ACC112 (cell line): ENCODE measurements at regions not wholly inside any gene's neighbourhood (a gene's known extent, or its start where the extent isn't known, plus 50 kb on each side); places are given as distances from the start of the nearest gene placed in this dataset.
A peak's percentile ranks its signal among the peaks of the same experiment; 100 is the strongest.
"Not testable (repeated sequence)": the region's sequence is repeated elsewhere in the genome, so short reads cannot be mapped to it uniquely, and the experiment has no call there.

Experiments used
- H2AFZ ChIP-seq: fragments of 200-600 bp; sonication (generic); one replicate; pipeline ENCODE4 v1.6.0; 2017; ENCODE audit warnings: antibody characterized with exemption, low read length; ENCODE audit not compliant: unreplicated experiment
- H3K27ac ChIP-seq: fragments of 200-600 bp; sonication (generic); 2 replicates; pipeline ENCODE4 v1.5.1; 2014; ENCODE audit warnings: low read depth, mild to moderate bottlenecking, antibody characterized with exemption, low read length, moderate library complexity
- H3K27me3 ChIP-seq: fragments of 200-600 bp; sonication (generic); 2 replicates; pipeline ENCODE4 v1.6.1; 2014; ENCODE audit warnings: mild to moderate bottlenecking, antibody characterized with exemption, low read length, moderate library complexity, mixed read lengths; ENCODE audit not compliant: insufficient read depth
- H3K36me3 ChIP-seq: fragments of 200-600 bp; sonication (generic); 2 replicates; pipeline ENCODE4 v1.6.1; 2016; ENCODE audit warnings: mild to moderate bottlenecking, antibody characterized with exemption, low read length, moderate library complexity, mixed read lengths; ENCODE audit not compliant: insufficient read depth
- H3K4me1 ChIP-seq: fragments of 200-600 bp; sonication (generic); one replicate; pipeline ENCODE4 v1.6.1; 2016; ENCODE audit warnings: low read length, mixed read lengths; ENCODE audit not compliant: insufficient read depth, unreplicated experiment, control insufficient read depth
- H3K4me3 ChIP-seq: fragments of 200-600 bp; sonication (generic); 2 replicates; pipeline ENCODE4 v1.5.1; 2014; ENCODE audit warnings: mild to moderate bottlenecking, low read depth, low read length
- H3K79me2 ChIP-seq: fragments of 200-600 bp; sonication (generic); one replicate; pipeline ENCODE4 v1.6.0; 2016; ENCODE audit warnings: low read length; ENCODE audit not compliant: control insufficient read depth, unreplicated experiment, insufficient read depth

- not testable (repeated sequence) for H3K4me1 ChIP-seq
These were observed 133.6 kb downstream of the GPR85 start for GRCh38 chr7:112953031-112953430.

GRCh38 chr7:112951070-112951469, 135.6 kb downstream of the GPR85 start:
- Histone ChIP-seq H3K79me2 (no peaks in the 10 kb centered on the region), H3K36me3 (no peaks in the 10 kb centered on the region), H3K4me3 (no peak overlapping the region), H3K4me1 (no peaks in the 10 kb centered on the region), H3K27ac (no peak overlapping the region), H3K27me3 (no peaks in the 10 kb centered on the region), H2AFZ (no peak overlapping the region)

More at GRCh38 chr7:112953031-112953430, 133.6 kb downstream of the GPR85 start:
- not testable (repeated sequence) for H3K79me2 ChIP-seq, H3K36me3 ChIP-seq, H3K4me3 ChIP-seq, H3K27me3 ChIP-seq, H3K27ac ChIP-seq, H2AFZ ChIP-seq

GRCh38 chr7:112949682-112950081, 136.9 kb downstream of the GPR85 start:
- H3K4me1 ChIP-seq, result not testable (repeated sequence)

GRCh38 chr7:112946350-112946749, 140.3 kb downstream of the GPR85 start:
- H3K4me3 ChIP-seq, result no peak overlapping the region

More at GRCh38 chr7:112949682-112950081, 136.9 kb downstream of the GPR85 start:
- H3K27me3 ChIP-seq, H2AFZ ChIP-seq, H3K27ac ChIP-seq, H3K79me2 ChIP-seq, H3K36me3 ChIP-seq, H3K4me3 ChIP-seq: not testable (repeated sequence)

GRCh38 chr7:112945046-112945445, 141.6 kb downstream of the GPR85 start:
- Histone ChIP-seq H3K27ac (no peak overlapping the region), H3K36me3 (no peaks in the 10 kb centered on the region), H3K79me2 (no peaks in the 10 kb centered on the region), H2AFZ (no peak overlapping the region), H3K4me1 (no peaks in the 10 kb centered on the region), H3K27me3 (no peaks in the 10 kb centered on the region), H3K4me3 (no peak overlapping the region)

More at GRCh38 chr7:112946350-112946749, 140.3 kb downstream of the GPR85 start:
- no peaks in the 10 kb centered on the region for H3K27me3 ChIP-seq
- no peak overlapping the region for H2AFZ ChIP-seq
- no peaks in the 10 kb centered on the region for H3K79me2 ChIP-seq
- no peaks in the 10 kb centered on the region for H3K36me3 ChIP-seq
- no peaks in the 10 kb centered on the region for H3K4me1 ChIP-seq
- no peak overlapping the region for H3K27ac ChIP-seq

- Histone ChIP-seq H3K27me3 (no peaks in the 10 kb centered on the region), H3K36me3 (no peaks in the 10 kb centered on the region), H3K27ac (no peak overlapping the region), H3K4me1 (peaks cover 3% of the 10 kb centered on the region), H3K79me2 (peaks cover 12% of the 10 kb centered on the region), H3K4me3 (no peak overlapping the region), H2AFZ (no peak overlapping the region)
These were observed 143.6 kb downstream of the GPR85 start for GRCh38 chr7:112942981-112943380.

- not testable (repeated sequence) for H2AFZ ChIP-seq, H3K4me3 ChIP-seq, H3K36me3 ChIP-seq, H3K27me3 ChIP-seq, H3K4me1 ChIP-seq, H3K27ac ChIP-seq
- peaks cover 19% of the 10 kb centered on the region for H3K79me2 ChIP-seq
These were observed 144.5 kb downstream of the GPR85 start for GRCh38 chr7:112942125-112942524.

GRCh38 chr7:112940314-112940732, 146.3 kb downstream of the GPR85 start:
- peak overlapping the region; percentile 98 for H2AFZ ChIP-seq
- peaks cover 11% of the 10 kb centered on the region for H3K4me1 ChIP-seq
- H3K4me3 ChIP-seq, result peak overlapping the region; percentile 81
- peak overlapping the region; percentile 27; the same call in 1 of the 2 replicates for H3K27ac ChIP-seq
- H3K36me3 ChIP-seq, result no peaks in the 10 kb centered on the region
- H3K79me2 ChIP-seq, result peaks cover 34% of the 10 kb centered on the region
- H3K27me3 ChIP-seq, result no peaks in the 10 kb centered on the region

GRCh38 chr7:112939574-112940313, 146.9 kb downstream of the GPR85 start:
- Histone ChIP-seq H3K79me2 (peaks cover 38% of the 10 kb centered on the region), H3K27me3 (no peaks in the 10 kb centered on the region), H3K36me3 (no peaks in the 10 kb centered on the region), H3K4me3 (peak overlapping the region; percentile 81), H3K4me1 (peaks cover 11% of the 10 kb centered on the region), H2AFZ (peak overlapping the region; percentile 98), H3K27ac (peak overlapping the region; percentile 27; the same call in 1 of the 2 replicates)

GRCh38 chr7:112938863-112939573, 147.6 kb downstream of the GPR85 start:
- H3K27me3 ChIP-seq, result no peaks in the 10 kb centered on the region
- peak overlapping the region; percentile 81 for H3K4me3 ChIP-seq
- H3K4me1 ChIP-seq, result peaks cover 11% of the 10 kb centered on the region
- peaks cover 45% of the 10 kb centered on the region for H3K79me2 ChIP-seq
- peak overlapping the region; percentile 65 for H2AFZ ChIP-seq
- no peaks in the 10 kb centered on the region for H3K36me3 ChIP-seq
- peak overlapping the region; percentile 27 for H3K27ac ChIP-seq
